Right lobe of liver (tissue), 6 donors: ENCODE measurements at regions not wholly inside any gene's neighbourhood (a gene's known extent, or its start where the extent isn't known, plus 50 kb on each side); places are given as distances from the start of the nearest gene placed in this dataset.

Experiments
- ATAC-seq, 4 donors: fragments of 200-7000 bp; cut with Tn5 transposase; one replicate each; pipeline ENCODE4 v1.9.1; 2020; ENCODE audit warnings: mild to moderate bottlenecking in 4 of 4, moderate library complexity in 4 of 4
- DNase-seq, 3 donors: peaks; one replicate each; pipeline ENCODE4 v3.0.0-alpha.2; 2020
- H3K27ac ChIP-seq, 3 donors: fragments of 200-600 bp; one replicate each; pipeline ENCODE4 v1.8.0; 2022
- H3K27me3 ChIP-seq, 2 donors: fragments of 200-600 bp; one replicate each; pipeline ENCODE4 v1.8.0; 2022
- H3K36me3 ChIP-seq, 4 donors: fragments of 200-600 bp; sonication (generic) in 1 of 4; one replicate each; pipeline versions ENCODE4 v1.5.1 to v1.8.0; 2017 to 2022; ENCODE audit warnings: control low read depth in 1 of 4
- H3K4me1 ChIP-seq, 4 donors: fragments of 200-600 bp; sonication (generic) in 1 of 4; one replicate each; pipeline versions ENCODE4 v1.5.1 to v1.8.0; 2017 to 2022; ENCODE audit warnings: control low read depth in 1 of 4
- H3K4me3 ChIP-seq, 3 donors: fragments of 200-600 bp; one replicate each; pipeline ENCODE4 v1.8.0; 2022
- H3K9me3 ChIP-seq, 4 donors: fragments of 200-600 bp; sonication (generic) in 1 of 4; one replicate each; pipeline versions ENCODE4 v1.5.1 to v1.8.0; 2017 to 2022; ENCODE audit warnings: control low read depth in 1 of 4
- CTCF ChIP-seq, 4 donors: fragments of 200-600 bp in 3 of 4; fragments of 450-650 bp in 1 of 4; IDR thresholded peaks; one replicate each; pipeline versions ENCODE4 v1.5.1 to v1.8.0; 2016 to 2022; ENCODE audit warnings: antibody characterized with exemption in 4 of 4, mild to moderate bottlenecking in 2 of 4
- POLR2A ChIP-seq: fragments of 450-650 bp; IDR thresholded peaks from one replicate; pipeline ENCODE4 v1.6.1; 2017; ENCODE audit warnings: antibody characterized with exemption, mild to moderate bottlenecking
- WGBS: methylation state at CpG from one replicate; pipeline ENCODE4 v1.1.6; 2018; ENCODE audit warnings: low coverage, low lambda C conversion rate; ENCODE audit not compliant: insufficient coverage; ENCODE audit errors: missing lambda C conversion rate; 5-methylcytosine and 5-hydroxymethylcytosine counted together
- intact Hi-C, 2 donors: fragments of 100-400 bp; cut with DNase I; formaldehyde crosslinking; loops; one replicate each; pipeline versions ENCODE4 v1.11.2 to v1.14.1; 2022
- donor health status: DM: no; HTN: yes; CAD: no.
- donor health status: DM: no; HTN: no; CAD: no.
- donor health status: DM: no; HTN: no; CAD: no.
- donor health status: DM: no; HTN: yes; CAD: no.
- donor health status: DM: no; HTN: yes; CAD: no.

DNA sequence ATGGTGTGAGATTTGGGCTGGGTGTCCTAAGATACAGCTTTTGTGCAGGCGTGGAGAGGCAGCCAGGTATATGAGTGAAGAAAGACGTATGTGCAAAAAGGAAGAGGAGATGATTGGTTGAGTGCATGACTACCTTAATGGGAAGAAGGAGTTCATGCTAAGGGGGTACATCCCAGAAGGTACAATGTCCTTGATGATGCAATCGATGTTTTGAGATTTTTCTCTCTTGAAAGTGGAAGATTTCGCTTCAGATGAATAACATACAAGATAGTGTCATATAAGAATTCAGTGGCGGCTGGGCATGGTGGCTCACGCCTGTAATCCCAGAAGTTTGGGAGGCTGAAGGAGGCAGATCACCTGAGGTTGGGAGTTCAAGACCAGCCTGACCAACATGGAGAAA, 357.1 kb downstream of the KLF12 start:
- ATAC-seq (no peak), DNase-seq (no peak)
- Histone ChIP-seq H3K27ac (no peak overlapping the region), H3K9me3 (no peaks in the 10 kb centered on the region), H3K36me3 (no peaks in the 10 kb centered on the region), H3K4me3 (no peak overlapping the region), H3K27me3 (no peaks in the 10 kb centered on the region), H3K4me1 (peaks cover 0 to 9% (median 0%) of the 10 kb centered on the region in 4 donors)
- WGBS: 80% methylated on average over 5 of the region's 6 CpGs
- TF ChIP-seq POLR2A: no peak
- TF ChIP-seq CTCF (IDR thresholded peaks at IDR 0.05): no peak
- intact Hi-C loops: no loop called here

GRCh38 chr13:73776151-73776785, 357.9 kb downstream of the KLF12 start:
- Histone ChIP-seq H3K36me3 (no peaks in the 10 kb centered on the region), H3K27ac (no peak overlapping the region), H3K9me3 (no peaks in the 10 kb centered on the region), H3K4me3 (no peak overlapping the region), H3K27me3 (no peaks in the 10 kb centered on the region), H3K4me1 (peaks cover 0 to 9% (median 0%) of the 10 kb centered on the region in 4 donors)
- no peak for ATAC-seq
- 85% methylated on average over 2 of the region's 3 CpGs for WGBS
- intact Hi-C loops: no loop called here
- TF ChIP-seq CTCF (IDR thresholded peaks at IDR 0.05) (no peak), POLR2A (no peak)
- no peak for DNase-seq

DNA sequence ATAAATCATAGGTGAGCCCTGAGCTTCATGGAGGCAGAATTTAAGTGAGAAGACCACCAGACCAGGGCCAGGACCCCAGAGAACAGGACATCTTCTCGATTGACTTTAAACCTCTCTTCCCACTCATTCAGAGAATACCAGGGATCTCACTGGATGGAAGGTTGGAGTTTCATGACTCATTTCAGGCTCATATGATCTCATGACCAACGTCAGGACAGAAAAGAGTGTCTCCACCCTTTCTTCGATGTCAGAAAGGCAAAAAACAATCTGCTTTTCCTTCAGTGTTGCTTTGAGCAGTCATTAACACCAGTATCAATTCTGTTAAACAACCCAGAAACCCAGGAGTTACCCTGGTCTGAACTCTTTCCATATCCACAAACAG, 361.0 kb downstream of the KLF12 start:
- WGBS: 95% methylated on average over 3 of the region's 3 CpGs

GRCh38 chr13:73772449-73773167, 361.6 kb downstream of the KLF12 start:
- H3K36me3 ChIP-seq: no peaks in the 10 kb centered on the region
- intact Hi-C loops: no loop called here
- H3K4me3 ChIP-seq: no peak overlapping the region
- ATAC-seq (no peak), DNase-seq (no peak)
- peaks cover 0 to 5% (median 1%) of the 10 kb centered on the region in 4 donors for H3K4me1 ChIP-seq
- no peak for TF ChIP-seq CTCF (IDR thresholded peaks at IDR 0.05)
- TF ChIP-seq POLR2A: no peak
- H3K9me3 ChIP-seq: no peaks in the 10 kb centered on the region
- no peaks in the 10 kb centered on the region for H3K27me3 ChIP-seq
- H3K27ac ChIP-seq: no peak overlapping the region
- 78% methylated on average over 8 of the region's 8 CpGs for WGBS

More for the DNA sequence above, 361.0 kb downstream of the KLF12 start:
- no peak for TF ChIP-seq CTCF (IDR thresholded peaks at IDR 0.05)
- no peak for TF ChIP-seq POLR2A
- H3K4me3 ChIP-seq: no peak overlapping the region
- no peaks in the 10 kb centered on the region for H3K36me3 ChIP-seq
- DNase-seq: no peak
- ATAC-seq: no peak
- H3K9me3 ChIP-seq: no peaks in the 10 kb centered on the region
- peaks cover 0 to 5% (median 0%) of the 10 kb centered on the region in 4 donors for H3K4me1 ChIP-seq
- H3K27me3 ChIP-seq: no peaks in the 10 kb centered on the region
- intact Hi-C loops: no loop called here
- H3K27ac ChIP-seq: no peak overlapping the region
